CD4-positive, alpha-beta T cell treated with Interleukin-10 for 1 hour (primary cell): ENCODE measurements at regions not wholly inside any gene's neighbourhood (a gene's known extent, or its start where the extent isn't known, plus 50 kb on each side); places are given as distances from the start of the nearest gene placed in this dataset.

Experiments
- DNase-seq: peaks from one replicate; pipeline ENCODE4 v3.0.0-alpha.2; 2020

DNA sequence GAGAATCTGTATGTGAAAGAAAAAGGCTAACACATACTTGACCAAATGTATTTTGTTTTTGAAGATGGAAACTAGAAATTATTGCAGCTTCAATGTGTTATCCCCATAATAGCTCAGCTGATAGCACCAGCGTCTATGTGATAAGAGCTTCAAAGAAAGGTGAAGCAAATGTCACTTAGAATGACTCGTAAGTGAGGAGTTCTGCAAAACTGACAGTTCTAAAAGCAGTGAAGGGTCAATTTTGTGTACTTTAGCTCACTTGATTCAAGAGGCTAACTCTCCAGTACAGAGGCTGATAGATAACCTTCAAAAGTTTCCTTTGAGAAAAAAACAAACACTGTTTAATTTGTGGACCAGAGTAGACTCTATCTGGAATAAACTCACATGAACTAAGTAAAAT is 87.2 kb upstream of the CARD18 start:
- no peak for DNase-seq

DNA sequence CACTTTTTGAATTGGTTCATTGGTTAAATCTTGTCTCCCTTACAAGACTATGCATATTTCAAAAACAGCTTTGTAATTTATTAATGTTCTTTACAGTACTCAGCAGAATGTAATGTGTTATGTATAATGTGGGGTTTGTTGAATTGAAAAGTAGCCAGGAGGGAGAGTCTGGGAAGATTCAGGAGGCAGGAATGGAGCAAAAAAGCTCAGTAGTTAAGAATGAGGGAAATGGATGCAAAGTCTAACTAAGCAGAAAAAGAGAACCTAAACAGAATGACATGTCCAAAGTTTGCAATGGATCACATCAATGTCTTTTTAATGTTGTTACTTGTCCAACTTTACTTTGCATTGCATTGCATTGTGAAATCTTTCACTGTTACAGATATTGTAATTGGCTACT is 86.5 kb upstream of the CARD18 start:
- no peak for DNase-seq

DNA sequence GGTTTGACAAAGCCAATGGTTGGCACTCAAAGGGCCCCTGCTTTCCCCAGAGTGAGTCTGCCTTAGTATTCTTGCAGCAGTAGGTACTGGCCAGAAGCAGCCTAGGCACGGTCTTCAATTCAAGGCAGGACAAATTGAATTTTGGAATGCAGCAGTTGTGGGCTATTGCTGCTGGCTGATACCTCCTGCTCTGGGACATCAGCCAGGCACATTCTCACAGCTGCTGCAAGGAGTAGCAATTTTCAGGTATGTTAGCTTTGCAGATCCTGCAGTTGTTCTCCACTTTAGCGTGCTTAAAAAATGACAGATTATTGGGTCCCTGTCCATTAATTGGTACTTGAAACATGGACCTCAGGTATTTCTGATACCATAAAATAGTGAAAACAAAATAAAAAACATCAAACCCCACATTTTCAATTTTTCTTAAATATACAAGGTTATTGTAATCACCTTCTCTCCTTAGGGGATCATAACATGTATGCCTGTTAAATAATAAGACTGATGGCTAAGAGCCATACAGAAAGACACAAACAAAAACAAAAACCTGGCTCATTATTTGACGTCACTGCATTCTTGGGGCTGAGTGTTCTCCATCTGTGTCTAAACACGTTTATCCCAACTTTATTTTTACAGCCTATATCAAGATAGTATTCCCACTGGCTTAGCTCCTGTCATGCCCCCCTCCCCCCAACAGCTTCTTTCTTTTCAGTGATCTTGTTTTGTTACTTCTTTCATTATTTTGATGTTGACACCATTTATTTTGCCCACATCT is 85.1 kb upstream of the CARD18 start:
- no peak for DNase-seq

DNA sequence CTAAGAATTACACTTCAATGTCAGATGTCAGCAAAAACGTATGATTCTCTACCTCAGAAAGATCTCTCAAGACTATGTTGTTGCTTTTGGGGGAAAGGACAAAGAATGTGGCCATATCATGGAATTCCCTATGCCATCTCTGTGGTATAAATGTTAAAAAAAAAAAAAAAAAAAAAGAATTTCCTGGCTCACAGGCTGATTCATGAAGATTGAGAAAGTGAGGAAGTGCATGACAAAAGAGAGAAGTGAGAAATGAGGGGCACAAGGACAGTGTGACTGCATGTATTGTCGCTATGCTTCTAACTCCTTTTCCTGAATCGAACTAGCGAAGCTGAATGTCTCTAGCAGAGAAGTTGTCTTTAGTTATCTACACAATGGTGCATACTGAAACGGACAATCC is 80.6 kb upstream of the CARD18 start:
- DNase-seq, result no peak

DNA sequence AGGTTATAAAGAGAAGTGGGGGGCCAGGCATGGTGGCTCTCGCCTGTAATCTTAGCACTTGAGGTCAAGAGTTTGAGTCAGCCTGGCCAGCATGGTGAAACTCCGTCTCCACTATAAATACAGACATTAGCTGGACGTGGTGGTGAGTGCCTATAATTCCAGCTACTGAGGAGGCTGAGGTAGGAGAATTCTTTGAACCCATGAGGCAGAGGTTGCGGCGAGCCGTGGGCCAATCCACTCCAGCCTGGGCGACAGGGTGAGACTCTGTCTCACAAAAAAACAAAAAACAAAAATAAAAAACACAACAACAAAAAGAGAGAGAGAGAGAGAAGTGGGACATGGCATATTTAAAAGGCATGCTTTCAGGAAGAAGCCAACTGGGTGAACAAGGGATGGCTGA is 80.1 kb upstream of the CARD18 start:
- no peak for DNase-seq

DNA sequence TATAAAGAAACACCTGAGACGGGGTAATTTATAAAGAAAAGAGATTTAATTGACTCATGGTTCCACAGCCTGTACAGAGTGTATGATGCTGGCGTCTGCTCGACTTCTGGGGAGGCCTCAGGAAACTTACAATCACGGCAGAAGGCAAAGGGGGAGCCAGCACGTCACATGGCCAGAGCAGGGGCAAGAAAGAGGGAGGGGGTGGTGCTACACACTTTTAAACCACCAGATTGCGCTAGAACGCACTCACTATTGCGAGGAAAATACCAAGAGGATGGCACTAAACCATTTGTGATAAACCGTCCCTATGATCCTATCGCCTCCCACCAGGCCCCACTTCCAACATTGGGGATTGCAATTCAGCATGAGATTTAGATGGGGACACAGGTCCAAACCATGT is 79.7 kb upstream of the CARD18 start:
- no peak for DNase-seq

DNA sequence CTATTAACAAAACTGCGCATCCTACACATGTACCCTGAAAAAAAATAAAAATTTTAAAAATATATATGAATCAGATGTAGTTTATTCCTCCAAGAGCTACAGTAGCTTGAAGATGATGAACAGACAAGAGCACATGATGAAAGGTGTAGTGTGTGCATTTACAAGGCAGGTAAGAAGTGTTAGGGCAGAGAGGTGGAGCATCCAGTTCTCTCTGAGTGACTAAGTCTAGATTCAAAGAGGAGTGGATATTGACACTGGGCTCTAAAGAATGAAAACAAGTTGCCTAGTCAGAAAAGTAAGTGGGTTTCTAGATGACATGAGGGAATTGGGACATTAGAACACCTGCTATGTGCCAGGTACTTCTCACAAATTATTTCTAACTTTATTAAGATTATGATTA is 76.0 kb upstream of the CARD18 start:
- no peak for DNase-seq

DNA sequence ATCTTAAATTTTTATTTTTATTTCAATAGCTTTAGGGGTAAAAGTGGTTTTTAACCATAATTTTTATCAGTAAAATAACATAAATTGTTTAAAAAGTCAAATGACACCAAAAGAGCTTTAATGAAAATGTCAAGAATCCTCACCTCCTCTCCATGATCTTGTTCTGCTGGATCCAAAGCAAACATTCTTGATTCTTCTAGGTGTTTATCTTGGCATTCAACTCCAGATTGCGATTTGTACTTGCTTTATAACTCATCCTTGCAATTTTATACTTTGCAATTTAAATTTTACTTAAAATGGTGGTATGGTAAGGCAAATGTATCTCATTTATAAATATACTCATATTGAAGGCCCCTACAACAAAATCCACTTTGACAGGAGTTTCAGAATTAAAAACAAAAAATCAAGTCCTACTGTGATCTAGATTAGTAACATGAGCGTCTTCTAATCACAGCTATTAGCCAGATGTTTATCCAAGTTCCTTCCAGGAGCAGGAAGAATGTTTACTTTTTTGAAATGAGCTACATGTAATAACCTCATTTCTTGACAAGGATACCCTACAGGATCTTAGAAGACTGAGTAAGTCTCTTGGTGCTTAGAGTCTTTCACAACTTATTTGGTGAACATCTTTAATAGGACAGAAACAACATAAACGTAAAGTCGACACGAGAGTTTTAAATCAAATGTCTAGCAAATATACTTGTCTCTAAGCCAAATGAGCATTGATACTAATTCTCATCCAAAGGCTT is 72.4 kb upstream of the CARD18 start:
- no peak for DNase-seq

DNA sequence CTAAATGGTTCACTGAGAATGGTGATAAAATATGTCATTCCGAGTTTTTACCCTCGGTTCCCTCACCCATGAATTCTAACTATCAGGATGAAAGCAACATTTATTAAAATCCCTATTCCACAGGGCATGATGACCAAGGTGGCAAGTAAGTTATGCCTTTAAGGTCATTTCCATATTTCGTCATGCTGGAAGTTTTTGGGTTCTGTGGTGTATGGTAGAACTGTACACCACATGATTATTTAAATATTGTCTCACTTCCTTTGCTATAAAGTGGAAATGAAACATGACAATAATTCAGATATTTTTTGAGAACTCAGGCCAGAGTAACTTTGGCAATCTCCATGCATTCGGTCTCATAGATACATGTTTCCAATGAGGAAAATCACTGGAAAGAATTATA is 68.5 kb upstream of the CARD18 start:
- DNase-seq, result no peak

DNA sequence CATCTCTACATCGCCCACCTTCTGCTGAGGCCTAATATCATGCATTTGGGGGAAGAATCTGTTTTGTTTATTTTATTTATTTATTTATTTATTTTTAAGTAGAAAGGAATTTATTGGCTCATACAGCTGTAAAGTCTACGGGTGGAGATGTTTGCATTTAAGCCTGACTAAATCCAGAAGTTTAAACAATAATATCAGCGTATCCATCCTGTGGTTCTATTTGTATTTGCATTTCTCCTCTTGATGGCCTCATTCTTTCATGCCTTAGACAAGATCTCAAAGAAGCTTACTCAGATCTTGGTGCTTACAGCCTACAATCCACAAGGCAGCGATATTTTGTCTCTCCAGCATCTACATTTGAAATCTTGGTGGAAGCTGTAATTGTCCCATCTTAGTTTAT is 67.1 kb upstream of the CARD18 start:
- no peak for DNase-seq

DNA sequence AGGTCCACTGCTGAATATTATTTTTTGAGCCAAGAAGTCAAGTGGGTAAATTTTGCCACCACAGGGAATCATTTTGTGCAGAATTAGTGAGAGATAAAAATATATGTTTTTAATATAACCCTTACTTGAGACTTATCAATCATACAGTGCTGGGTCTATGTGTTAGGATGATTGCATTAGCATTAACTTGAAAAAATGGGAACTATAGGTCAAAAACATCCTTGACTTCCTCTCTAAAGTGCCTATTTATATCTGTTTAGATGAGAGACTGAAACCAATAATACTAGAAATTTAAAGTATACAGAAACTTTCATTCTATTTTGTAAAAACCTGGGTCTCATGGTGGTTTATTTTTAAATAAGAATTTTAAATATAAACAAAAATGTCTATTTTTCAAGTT is 65.1 kb upstream of the CARD18 start:
- DNase-seq, result no peak

DNA sequence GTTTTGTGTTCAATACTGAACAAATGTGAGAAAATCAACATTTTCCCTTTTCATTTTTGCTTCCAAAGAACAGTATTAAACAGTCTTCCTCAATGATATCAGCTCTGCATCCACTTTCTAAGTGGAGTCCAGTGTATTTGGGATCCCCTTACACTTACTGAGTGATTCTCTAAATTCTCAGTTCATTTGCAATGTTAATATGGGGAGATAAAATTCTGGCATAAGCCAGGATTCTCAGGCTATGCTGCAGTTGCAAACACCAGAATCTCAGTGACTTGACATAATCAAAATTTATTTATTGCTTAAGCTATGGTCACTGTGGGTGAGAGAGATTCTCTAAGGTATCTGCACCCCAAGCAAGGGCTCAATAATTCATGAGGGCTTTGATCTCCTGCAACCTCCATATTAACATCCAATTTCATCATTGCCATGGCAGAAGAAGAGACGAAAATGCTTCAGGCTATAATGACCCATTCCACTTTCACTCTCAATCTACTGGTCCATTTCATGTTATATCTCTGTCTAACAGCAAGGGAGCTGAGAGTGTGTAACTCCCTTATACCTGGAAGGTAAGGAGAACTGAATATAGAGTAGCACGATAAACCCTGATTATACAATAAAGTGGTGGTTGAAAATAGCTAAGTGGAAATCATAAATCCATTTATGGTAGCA is 64.1 kb upstream of the CARD18 start:
- no peak for DNase-seq

DNA sequence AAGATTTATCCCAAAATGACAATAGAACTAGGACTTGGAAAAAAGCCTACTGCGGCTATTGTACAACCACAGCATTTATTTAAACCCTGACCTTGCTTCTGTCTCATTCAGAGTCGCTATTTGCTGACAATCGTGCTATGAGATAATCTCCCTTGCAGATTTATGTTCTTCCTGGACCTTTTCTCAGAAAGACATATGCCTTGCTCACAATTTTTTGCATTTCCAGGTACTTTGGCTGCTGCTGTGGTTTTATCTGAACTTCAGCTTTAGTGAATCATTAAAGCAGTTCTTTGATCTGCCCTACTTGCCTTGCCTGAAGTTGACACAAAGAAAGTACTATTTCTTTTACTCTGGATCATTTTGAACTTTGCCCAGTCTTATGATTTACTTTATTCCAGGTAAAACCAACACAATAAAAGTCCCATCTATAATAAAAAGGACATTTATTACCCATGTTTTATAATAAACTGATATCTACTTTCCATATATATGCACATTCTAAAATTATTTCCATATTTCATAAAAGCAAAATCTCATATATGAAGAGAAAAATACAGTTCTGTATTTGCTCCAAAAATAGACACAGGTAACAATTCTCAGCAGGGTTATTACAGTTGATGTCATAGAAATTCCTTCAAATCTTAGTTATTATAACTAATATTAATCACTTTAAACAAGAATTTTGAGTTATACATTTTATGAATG is 63.4 kb upstream of the CARD18 start:
- DNase-seq, result peak; percentile 27

DNA sequence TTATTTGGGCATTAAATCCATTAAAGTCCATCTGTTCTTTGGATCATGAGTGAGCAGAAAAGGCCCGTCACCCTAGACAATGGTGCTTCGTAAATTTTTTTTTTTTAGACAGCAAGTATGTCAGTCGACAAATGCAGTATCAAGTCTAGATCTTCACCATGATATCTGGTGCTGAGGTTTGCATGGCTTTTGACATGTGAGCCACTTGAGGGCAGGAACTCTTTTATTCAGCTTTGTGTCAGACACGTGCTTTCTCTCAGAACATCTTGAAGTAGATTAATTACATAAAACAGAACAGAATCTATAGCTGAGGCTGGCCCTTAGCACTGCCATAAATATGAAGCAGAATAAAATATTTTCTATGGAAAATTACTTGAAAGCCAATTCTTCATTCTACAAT is 62.9 kb upstream of the CARD18 start:
- DNase-seq, result peak; percentile 9

DNA sequence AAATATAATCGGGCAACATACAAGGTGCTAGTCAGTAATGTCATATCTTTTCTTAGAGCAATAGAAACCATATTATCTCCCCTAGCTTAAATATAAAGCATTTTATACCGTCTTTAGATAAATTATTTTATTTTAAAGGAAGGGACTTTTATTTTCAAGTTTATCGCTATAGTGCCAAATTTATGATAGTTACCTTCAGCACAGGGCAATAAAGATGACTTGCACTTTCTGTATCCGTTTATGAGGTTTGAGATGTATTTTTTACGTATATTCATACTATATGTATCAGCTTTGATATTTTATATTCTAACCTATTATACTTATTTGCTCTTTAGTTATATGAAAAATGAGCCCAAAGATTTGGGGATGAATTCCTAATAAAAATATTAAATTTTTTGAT is 61.6 kb upstream of the CARD18 start:
- DNase-seq, result no peak

DNA sequence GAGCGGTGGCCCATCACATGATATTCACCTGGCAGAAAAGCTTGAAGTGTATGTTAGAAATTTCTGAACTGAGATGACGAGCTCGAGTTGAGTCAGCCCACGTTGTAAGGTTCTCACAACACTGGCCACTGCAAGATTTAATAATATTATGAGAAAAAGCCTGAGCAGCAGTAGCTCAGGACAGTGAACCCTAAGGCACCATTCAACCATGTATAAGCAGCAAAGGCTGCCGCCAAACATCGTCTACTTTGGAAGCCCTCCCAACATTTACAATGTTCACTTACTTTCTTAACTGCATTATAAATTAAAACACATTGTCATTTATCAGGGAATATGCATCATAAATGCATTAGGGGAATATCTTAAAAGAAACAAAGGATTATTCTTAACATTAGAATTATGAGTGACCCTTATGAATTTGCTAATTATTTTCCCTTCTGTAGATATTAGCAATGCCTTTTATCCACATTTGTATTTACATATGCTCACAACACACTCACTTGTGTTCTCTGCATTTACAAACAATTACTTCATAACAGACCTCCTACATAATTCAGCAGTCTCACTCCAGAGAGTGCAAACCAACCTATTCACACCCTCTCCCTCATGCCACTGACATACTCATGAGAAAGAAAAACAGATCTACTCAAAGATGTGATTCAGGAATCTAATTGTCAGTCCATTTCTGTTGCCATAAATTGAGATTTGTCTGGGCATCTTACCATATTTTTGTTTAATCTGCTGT is 57.7 kb upstream of the CARD18 start:
- no peak for DNase-seq

DNA sequence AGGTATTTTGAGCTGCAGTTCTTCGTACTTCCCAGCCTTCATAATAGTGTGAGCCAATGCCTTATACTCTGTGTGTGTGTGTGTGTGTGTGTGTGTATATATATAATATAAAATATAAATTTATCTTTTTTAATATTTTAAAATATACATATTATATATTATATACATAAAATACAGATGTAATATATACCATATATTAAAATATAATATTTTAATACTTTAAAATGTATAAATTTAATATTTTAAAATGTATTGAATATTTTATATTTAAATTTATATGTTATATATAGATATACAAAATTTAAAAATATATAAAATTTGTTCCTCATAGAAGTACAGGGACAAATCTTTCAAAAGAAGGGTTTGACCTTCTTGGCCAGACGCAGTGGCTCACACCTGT is 53.7 kb upstream of the CARD18 start:
- DNase-seq, result no peak

DNA sequence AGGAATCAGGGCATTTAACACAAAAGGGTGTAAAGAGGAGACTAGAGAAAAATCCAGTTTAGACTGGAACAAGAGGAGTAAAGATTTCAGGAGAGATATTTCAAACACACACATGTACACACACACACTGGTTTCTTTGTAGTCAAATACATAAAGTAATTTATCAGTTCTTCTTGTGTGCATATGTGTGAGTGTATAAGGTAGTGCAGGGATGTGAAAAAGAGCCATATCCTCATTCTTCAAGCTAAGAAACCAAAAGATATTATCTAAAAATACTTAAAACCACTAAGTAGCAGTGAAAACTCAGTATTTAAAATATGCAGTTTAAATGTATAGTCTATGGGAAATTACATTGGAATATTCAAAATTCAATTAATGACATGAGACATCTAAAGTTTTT is 52.5 kb upstream of the CARD18 start:
- no peak for DNase-seq

DNA sequence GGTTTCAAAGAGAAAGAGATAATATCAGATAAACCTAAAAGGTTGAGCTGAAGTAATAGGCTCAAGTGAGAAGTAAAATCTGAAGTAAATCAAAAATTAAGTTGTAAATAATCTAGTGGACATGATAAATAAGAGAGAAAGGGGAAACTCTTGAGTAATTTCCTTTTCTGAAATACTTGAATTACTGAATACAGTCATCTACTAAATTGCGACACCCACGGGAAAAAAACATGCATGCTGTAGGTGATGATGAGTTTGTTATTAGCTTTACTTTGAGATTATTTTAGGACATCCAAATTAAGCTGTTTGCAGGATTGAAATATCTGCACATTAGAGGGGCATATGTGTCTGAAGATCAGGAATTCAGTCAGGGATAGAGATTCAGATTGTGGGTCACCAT is 50.0 kb upstream of the CARD18 start:
- DNase-seq, result no peak
